ENCODE measurements at regions not wholly inside any gene's neighbourhood (a gene's known extent, or its start where the extent isn't known, plus 50 kb on each side); places are given as distances from the start of the nearest gene placed in this dataset.

DNA sequence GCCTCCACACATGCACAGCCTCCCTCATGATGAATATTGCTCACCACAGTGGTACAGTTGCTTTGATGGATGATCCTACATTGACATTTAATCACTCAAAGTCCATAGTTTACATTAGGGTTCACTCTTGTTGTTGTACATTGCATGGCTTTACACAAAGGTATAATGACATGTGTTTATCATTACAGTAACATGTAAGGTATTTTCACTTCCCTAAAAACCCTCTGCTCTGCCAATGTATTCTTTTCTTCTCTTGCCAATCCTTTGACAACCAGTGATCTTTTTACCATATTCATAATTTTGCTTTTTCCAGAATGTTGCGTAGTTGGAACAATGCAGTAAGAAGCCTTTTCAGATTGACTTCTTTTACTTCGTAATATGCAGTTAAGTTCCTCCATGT lies 166.6 kb upstream of the KHDRBS2 start:
- TF ChIP-seq, protein P1, sequence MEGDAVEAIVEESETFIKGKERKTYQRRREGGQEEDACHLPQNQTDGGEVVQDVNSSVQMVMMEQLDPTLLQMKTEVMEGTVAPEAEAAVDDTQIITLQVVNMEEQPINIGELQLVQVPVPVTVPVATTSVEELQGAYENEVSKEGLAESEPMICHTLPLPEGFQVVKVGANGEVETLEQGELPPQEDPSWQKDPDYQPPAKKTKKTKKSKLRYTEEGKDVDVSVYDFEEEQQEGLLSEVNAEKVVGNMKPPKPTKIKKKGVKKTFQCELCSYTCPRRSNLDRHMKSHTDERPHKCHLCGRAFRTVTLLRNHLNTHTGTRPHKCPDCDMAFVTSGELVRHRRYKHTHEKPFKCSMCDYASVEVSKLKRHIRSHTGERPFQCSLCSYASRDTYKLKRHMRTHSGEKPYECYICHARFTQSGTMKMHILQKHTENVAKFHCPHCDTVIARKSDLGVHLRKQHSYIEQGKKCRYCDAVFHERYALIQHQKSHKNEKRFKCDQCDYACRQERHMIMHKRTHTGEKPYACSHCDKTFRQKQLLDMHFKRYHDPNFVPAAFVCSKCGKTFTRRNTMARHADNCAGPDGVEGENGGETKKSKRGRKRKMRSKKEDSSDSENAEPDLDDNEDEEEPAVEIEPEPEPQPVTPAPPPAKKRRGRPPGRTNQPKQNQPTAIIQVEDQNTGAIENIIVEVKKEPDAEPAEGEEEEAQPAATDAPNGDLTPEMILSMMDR (IDR thresholded peaks at IDR 0.05; ENCODE audit: insufficient read depth, low read depth, low read length): no peak
- no peak for TF ChIP-seq EZH2 (IDR thresholded peaks at IDR 0.05; ENCODE audit: insufficient read depth, low read length)

Measured in astrocyte (in vitro differentiated cells and primary cell).